Skeletal muscle satellite cell (primary cell): ENCODE measurements at regions not wholly inside any gene's neighbourhood (a gene's known extent, or its start where the extent isn't known, plus 50 kb on each side); places are given as distances from the start of the nearest gene placed in this dataset.
"Not testable (repeated sequence)": the region's sequence is repeated elsewhere in the genome, so short reads cannot be mapped to it uniquely, and the experiment has no call there.

ENCODE experiments used
- H3K27me3 ChIP-seq: 2 replicates; pipeline ENCODE4 v1.7.0; 2013; ENCODE audit warnings: low read length; ENCODE audit not compliant: control insufficient read depth, insufficient read depth
- H3K36me3 ChIP-seq: 2 replicates; pipeline ENCODE4 v1.7.0; 2013; ENCODE audit warnings: mild to moderate bottlenecking, control low read depth, low read length; ENCODE audit not compliant: insufficient read depth
- H3K4me1 ChIP-seq: 2 replicates; pipeline ENCODE4 v1.7.0; 2013; ENCODE audit warnings: low read length; ENCODE audit not compliant: control insufficient read depth, insufficient read depth
- H3K4me2 ChIP-seq: 2 replicates; pipeline ENCODE4 v1.7.0; 2013; ENCODE audit warnings: mild to moderate bottlenecking, low read length
- H3K4me3 ChIP-seq: 2 replicates; pipeline ENCODE4 v1.7.0; 2013; ENCODE audit warnings: low read length
- H3K9ac ChIP-seq: 2 replicates; pipeline ENCODE4 v1.7.0; 2013; ENCODE audit warnings: mild to moderate bottlenecking, low read depth, low read length, moderate library complexity
- H3K9me3 ChIP-seq: replicated peaks from 2 replicates; pipeline ENCODE4 v1.7.0; 2013; ENCODE audit warnings: mild to moderate bottlenecking, control low read depth, low read length

GRCh38 chr6:14290041-14290771, 172.6 kb downstream of the CD83 start:
- Histone ChIP-seq H3K36me3 (no peaks in the 10 kb centered on the region), H3K9me3 (no peaks in the 10 kb centered on the region), H3K9ac (no peak overlapping the region), H3K4me2 (no peak overlapping the region), H3K27me3 (peaks cover 5% of the 10 kb centered on the region), H3K4me3 (no peak overlapping the region), H3K4me1 (peaks cover 16% of the 10 kb centered on the region)

- H3K9me3 ChIP-seq = no peaks in the 10 kb centered on the region
- H3K9ac ChIP-seq = no peak overlapping the region
- H3K4me2 ChIP-seq = no peak overlapping the region
- no peaks in the 10 kb centered on the region for H3K36me3 ChIP-seq
- no peak overlapping the region for H3K4me3 ChIP-seq
- peaks cover 13% of the 10 kb centered on the region for H3K4me1 ChIP-seq
- peaks cover 5% of the 10 kb centered on the region for H3K27me3 ChIP-seq
Measured at GRCh38 chr6:14290772-14291330, 173.3 kb downstream of the CD83 start.

- H3K27me3 ChIP-seq = peaks cover 5% of the 10 kb centered on the region
- H3K36me3 ChIP-seq = no peaks in the 10 kb centered on the region
- H3K4me3 ChIP-seq = no peak overlapping the region
- peaks cover 9% of the 10 kb centered on the region for H3K4me1 ChIP-seq
- no peak overlapping the region for H3K9ac ChIP-seq
- H3K4me2 ChIP-seq = no peak overlapping the region
- no peaks in the 10 kb centered on the region for H3K9me3 ChIP-seq
Measured at GRCh38 chr6:14291331-14291730, 173.8 kb downstream of the CD83 start.

GRCh38 chr6:14292119-14292518, 174.5 kb downstream of the CD83 start:
- H3K36me3 ChIP-seq = no peaks in the 10 kb centered on the region
- H3K4me2 ChIP-seq = no peak overlapping the region
- H3K4me3 ChIP-seq = no peak overlapping the region
- H3K27me3 ChIP-seq = peaks cover 5% of the 10 kb centered on the region
- peaks cover 1% of the 10 kb centered on the region for H3K4me1 ChIP-seq
- no peak overlapping the region for H3K9ac ChIP-seq
- H3K9me3 ChIP-seq = no peaks in the 10 kb centered on the region

GRCh38 chr6:14294270-14294951, 176.8 kb downstream of the CD83 start:
- Histone ChIP-seq H3K27me3 (peaks cover 5% of the 10 kb centered on the region), H3K36me3 (no peaks in the 10 kb centered on the region), H3K4me1 (no peaks in the 10 kb centered on the region), H3K9ac (no peak overlapping the region), H3K4me3 (no peak overlapping the region), H3K9me3 (no peaks in the 10 kb centered on the region), H3K4me2 (no peak overlapping the region)

- H3K4me3 ChIP-seq, H3K4me2 ChIP-seq, H3K36me3 ChIP-seq, H3K9me3 ChIP-seq, H3K27me3 ChIP-seq, H3K9ac ChIP-seq, H3K4me1 ChIP-seq: not testable (repeated sequence)
Measured at GRCh38 chr6:14296698-14297097, 179.1 kb downstream of the CD83 start.

- not testable (repeated sequence) for H3K4me2 ChIP-seq, H3K9me3 ChIP-seq, H3K4me1 ChIP-seq, H3K4me3 ChIP-seq, H3K9ac ChIP-seq, H3K27me3 ChIP-seq, H3K36me3 ChIP-seq
Measured at GRCh38 chr6:14297118-14297517, 179.5 kb downstream of the CD83 start.

- not testable (repeated sequence) for H3K27me3 ChIP-seq, H3K4me1 ChIP-seq, H3K4me3 ChIP-seq, H3K9me3 ChIP-seq, H3K9ac ChIP-seq, H3K36me3 ChIP-seq, H3K4me2 ChIP-seq
Measured at GRCh38 chr6:14300189-14300588, 182.6 kb downstream of the CD83 start.

GRCh38 chr6:14300721-14301120, 183.1 kb downstream of the CD83 start:
- H3K4me3 ChIP-seq, H3K36me3 ChIP-seq, H3K9me3 ChIP-seq, H3K9ac ChIP-seq, H3K4me1 ChIP-seq, H3K27me3 ChIP-seq, H3K4me2 ChIP-seq: not testable (repeated sequence)

- not testable (repeated sequence) for H3K4me3 ChIP-seq, H3K9me3 ChIP-seq, H3K9ac ChIP-seq, H3K4me1 ChIP-seq, H3K4me2 ChIP-seq, H3K27me3 ChIP-seq, H3K36me3 ChIP-seq
Measured at GRCh38 chr6:14301477-14301876, 183.9 kb downstream of the CD83 start.

- no peak overlapping the region for H3K4me3 ChIP-seq
- H3K4me1 ChIP-seq = no peaks in the 10 kb centered on the region
- H3K4me2 ChIP-seq = no peak overlapping the region
- H3K27me3 ChIP-seq = no peaks in the 10 kb centered on the region
- H3K36me3 ChIP-seq = no peaks in the 10 kb centered on the region
- no peak overlapping the region for H3K9ac ChIP-seq
- H3K9me3 ChIP-seq = no peaks in the 10 kb centered on the region
Measured at GRCh38 chr6:14305131-14305530, 187.6 kb downstream of the CD83 start.

GRCh38 chr6:14305624-14306023, 188.1 kb downstream of the CD83 start:
- Histone ChIP-seq H3K9me3 (no peaks in the 10 kb centered on the region), H3K36me3 (no peaks in the 10 kb centered on the region), H3K4me3 (no peak overlapping the region), H3K4me1 (no peaks in the 10 kb centered on the region), H3K27me3 (no peaks in the 10 kb centered on the region), H3K4me2 (no peak overlapping the region), H3K9ac (no peak overlapping the region)
